Panc1 (cell line): ENCODE measurements at regions not wholly inside any gene's neighbourhood (a gene's known extent, or its start where the extent isn't known, plus 50 kb on each side); places are given as distances from the start of the nearest gene placed in this dataset.

ENCODE experiments used
- ATAC-seq: fragments of 200-7000 bp; cut with Tn5 transposase; 2 replicates; pipeline ENCODE4 v1.9.1; 2020; ENCODE audit warnings: mild to moderate bottlenecking, moderate library complexity
- BruUV-seq: library from RNA; stranded (reverse); fragments of 400-500 nt; replicated peaks from 2 replicates; lab custom pipeline; 2021; lab: Mats Ljungman, UMichigan
- CTCF ChIA-PET: fragments of 300-600 bp; sonication (Branson Sonifier 250); formaldehyde crosslinking; loops from one replicate; lab custom pipeline; 2022; ENCODE audit warnings: antibody characterized with exemption; lab: Charles Lee
- POLR2A ChIA-PET: fragments of 300-600 bp; sonication (Branson Sonifier 250); formaldehyde crosslinking; loops from one replicate; lab custom pipeline; 2022; ENCODE audit warnings: antibody characterized with exemption; lab: Charles Lee
- DNase-seq: peaks from one replicate; pipeline ENCODE4 v3.0.0-alpha.2; 2010; ENCODE audit warnings: low read depth, low spot score
- H3K27ac ChIP-seq: 2 replicates; pipeline ENCODE4 v1.5.1; 2011; ENCODE audit warnings: mild to moderate bottlenecking, low read length, inconsistent platforms
- H3K27me3 ChIP-seq: fragments of 200-500 bp; sonication (Bioruptor generic); 2 replicates; pipeline ENCODE4 v1.6.0; 2014; ENCODE audit warnings: low read length, inconsistent platforms; ENCODE audit not compliant: control insufficient read depth, insufficient read depth
- H3K36me3 ChIP-seq: fragments of 200-500 bp; sonication (Bioruptor generic); 2 replicates; pipeline ENCODE4 v1.5.1; 2014; ENCODE audit warnings: inconsistent platforms, mild to moderate bottlenecking, low read length, moderate library complexity; ENCODE audit not compliant: control insufficient read depth, insufficient read depth
- H3K4me1 ChIP-seq: 2 replicates; pipeline ENCODE4 v1.5.1; 2011; ENCODE audit warnings: inconsistent platforms, mild to moderate bottlenecking, low read length, moderate library complexity; ENCODE audit not compliant: control insufficient read depth, insufficient read depth
- H3K4me3 ChIP-seq, 2 experiments: 2 replicates each; pipeline ENCODE4 v1.5.1; 2011 to 2012; ENCODE audit warnings: low read depth in 2 of 2, low read length in 2 of 2, mild to moderate bottlenecking in 2 of 2, inconsistent platforms in 1 of 2, moderate library complexity in 1 of 2
- H3K9me3 ChIP-seq: fragments of 200-500 bp; sonication (Bioruptor generic); 2 replicates; pipeline ENCODE4 v1.5.1; 2014; ENCODE audit warnings: low read depth, mild to moderate bottlenecking, inconsistent platforms, low read length, moderate library complexity; ENCODE audit not compliant: control insufficient read depth, insufficient read depth
- CTCF ChIP-seq: fragments of 450-650 bp; IDR thresholded peaks from 2 replicates; pipeline ENCODE4 v1.5.1; 2017; ENCODE audit warnings: mild to moderate bottlenecking
- POLR2AphosphoS5 ChIP-seq: IDR thresholded peaks from 2 replicates; pipeline ENCODE4 v1.6.1; 2012; ENCODE audit warnings: mild to moderate bottlenecking, low read depth, low read length, moderate library complexity
- SIN3A ChIP-seq: IDR thresholded peaks from 2 replicates; pipeline ENCODE4 v1.6.1; 2012; ENCODE audit warnings: low read depth, mild to moderate bottlenecking, low read length, moderate library complexity, borderline replicate concordance; ENCODE audit not compliant: insufficient read depth
- TCF7L2 ChIP-seq: IDR thresholded peaks from 2 replicates; pipeline ENCODE4 v1.6.1; 2011; ENCODE audit warnings: mild to moderate bottlenecking, low read depth, low read length, inconsistent platforms
- in situ Hi-C: cut with HindIII; loops from 2 replicates; pipeline ENCODE4 v1.10.0; 2016; ENCODE audit warnings: low sequenced_read_pairs, low pct_unique_long_range_greater_than_20kb
- intact Hi-C: fragments of 100-400 bp; cut with micrococcal nuclease; formaldehyde crosslinking; loops from one replicate; pipeline ENCODE4 v1.10.0; 2022; ENCODE audit not compliant: unreplicated experiment
- TF ChIP-seq, protein P1 (sequence below), 2 experiments: IDR thresholded peaks; 2 replicates each; pipeline ENCODE4 v1.6.1; 2011 to 2012; ENCODE audit warnings: low read depth in 2 of 2, control low read depth in 1 of 2, low read length in 1 of 2, mild to moderate bottlenecking in 1 of 2, moderate library complexity in 1 of 2; ENCODE audit not compliant: insufficient read depth in 1 of 2

DNA sequence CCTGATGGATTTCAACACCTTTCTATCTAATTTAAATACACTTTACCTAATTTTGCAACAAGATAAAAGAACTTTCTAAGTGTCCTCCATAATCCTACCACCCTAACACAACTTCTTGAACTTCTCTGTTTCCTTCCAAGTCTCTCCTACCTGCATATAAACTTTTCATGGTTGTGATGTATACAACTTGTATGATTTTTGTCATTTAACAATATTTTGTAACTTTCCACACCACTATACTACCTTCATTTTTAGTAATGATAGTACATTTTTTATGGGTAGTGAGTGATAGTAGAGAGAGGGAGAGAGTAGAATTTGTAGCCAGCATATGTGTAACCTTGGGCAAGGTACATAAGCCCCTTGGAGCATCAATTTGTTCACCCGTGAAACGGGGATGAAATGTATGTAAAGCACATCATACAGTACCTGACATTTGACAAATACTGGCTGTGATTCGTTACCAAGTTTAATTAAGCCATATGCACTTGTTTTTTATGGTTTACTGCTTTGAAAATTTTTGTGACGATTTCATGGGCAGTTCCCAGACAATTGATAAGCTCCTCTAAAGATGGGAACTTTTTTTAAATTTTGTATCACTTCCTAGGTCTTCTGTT is 177.8 kb upstream of the SLC38A2 start:
- CTCF ChIA-PET, result no interaction called here
- Histone ChIP-seq H3K4me1 (peaks cover 6% of the 10 kb centered on the region), H3K36me3 (no peaks in the 10 kb centered on the region), H3K27me3 (no peaks in the 10 kb centered on the region), H3K27ac (peak overlapping the region; percentile 71; the same call in 1 of the 2 replicates), H3K4me3 (no peak overlapping the region), H3K9me3 (peaks cover 14% of the 10 kb centered on the region; the same call in 1 of the 2 replicates)
- no peak for TF ChIP-seq SIN3A
- no peak for TF ChIP-seq POLR2AphosphoS5
- no peak for TF ChIP-seq TCF7L2
- TF ChIP-seq, protein P1, sequence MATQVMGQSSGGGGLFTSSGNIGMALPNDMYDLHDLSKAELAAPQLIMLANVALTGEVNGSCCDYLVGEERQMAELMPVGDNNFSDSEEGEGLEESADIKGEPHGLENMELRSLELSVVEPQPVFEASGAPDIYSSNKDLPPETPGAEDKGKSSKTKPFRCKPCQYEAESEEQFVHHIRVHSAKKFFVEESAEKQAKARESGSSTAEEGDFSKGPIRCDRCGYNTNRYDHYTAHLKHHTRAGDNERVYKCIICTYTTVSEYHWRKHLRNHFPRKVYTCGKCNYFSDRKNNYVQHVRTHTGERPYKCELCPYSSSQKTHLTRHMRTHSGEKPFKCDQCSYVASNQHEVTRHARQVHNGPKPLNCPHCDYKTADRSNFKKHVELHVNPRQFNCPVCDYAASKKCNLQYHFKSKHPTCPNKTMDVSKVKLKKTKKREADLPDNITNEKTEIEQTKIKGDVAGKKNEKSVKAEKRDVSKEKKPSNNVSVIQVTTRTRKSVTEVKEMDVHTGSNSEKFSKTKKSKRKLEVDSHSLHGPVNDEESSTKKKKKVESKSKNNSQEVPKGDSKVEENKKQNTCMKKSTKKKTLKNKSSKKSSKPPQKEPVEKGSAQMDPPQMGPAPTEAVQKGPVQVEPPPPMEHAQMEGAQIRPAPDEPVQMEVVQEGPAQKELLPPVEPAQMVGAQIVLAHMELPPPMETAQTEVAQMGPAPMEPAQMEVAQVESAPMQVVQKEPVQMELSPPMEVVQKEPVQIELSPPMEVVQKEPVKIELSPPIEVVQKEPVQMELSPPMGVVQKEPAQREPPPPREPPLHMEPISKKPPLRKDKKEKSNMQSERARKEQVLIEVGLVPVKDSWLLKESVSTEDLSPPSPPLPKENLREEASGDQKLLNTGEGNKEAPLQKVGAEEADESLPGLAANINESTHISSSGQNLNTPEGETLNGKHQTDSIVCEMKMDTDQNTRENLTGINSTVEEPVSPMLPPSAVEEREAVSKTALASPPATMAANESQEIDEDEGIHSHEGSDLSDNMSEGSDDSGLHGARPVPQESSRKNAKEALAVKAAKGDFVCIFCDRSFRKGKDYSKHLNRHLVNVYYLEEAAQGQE (IDR thresholded peaks at IDR 0.05; ENCODE audit: insufficient read depth in 1 of 2, low read depth in 2 of 2, low read length in 1 of 2), result no peak
- TF ChIP-seq CTCF, result no peak
- ATAC-seq (no peak), DNase-seq (no peak)
- intact Hi-C loops, result no loop called here
- BruUV-seq, result no TSS peak
- POLR2A ChIA-PET, result no interaction called here
- in situ Hi-C loops, result no loop called here

- ChIA-PET POLR2A (interaction anchor here (0.6 kb wide), 1 partner anchor 96 kb away, joined by 3 read pairs; no protein-coding TSS in a partner anchor), CTCF (no interaction called here)
- ATAC-seq, result peak; percentile 63
- Histone ChIP-seq H3K4me3 (no peak overlapping the region), H3K36me3 (no peaks in the 10 kb centered on the region), H3K27me3 (no peaks in the 10 kb centered on the region), H3K4me1 (peaks cover 2% of the 10 kb centered on the region; the same call in 1 of the 2 replicates), H3K27ac (peak overlapping the region; percentile 71; the same call in 1 of the 2 replicates), H3K9me3 (peaks cover 16% of the 10 kb centered on the region; the same call in 1 of the 2 replicates)
- TF ChIP-seq TCF7L2, result no peak
- no peak for TF ChIP-seq SIN3A
- no peak for TF ChIP-seq CTCF
- TF ChIP-seq POLR2AphosphoS5, result no peak
- TF ChIP-seq, protein P1 (IDR thresholded peaks at IDR 0.05; ENCODE audit: insufficient read depth in 1 of 2, low read depth in 2 of 2, low read length in 1 of 2), result no peak
- no peak for DNase-seq
- in situ Hi-C loops (no loop called here), intact Hi-C loops (no loop called here)
- no TSS peak for BruUV-seq
Observed at GRCh38 chr12:46549527-46550265, 177.1 kb upstream of the SLC38A2 start.
